Liver (tissue), 8 donors: ENCODE measurements at regions not wholly inside any gene's neighbourhood (a gene's known extent, or its start where the extent isn't known, plus 50 kb on each side); places are given as distances from the start of the nearest gene placed in this dataset.

Experiments used
- DNase-seq: peaks from one replicate; pipeline ENCODE4 v3.0.0-alpha.2; 2017; ENCODE audit warnings: low spot score
- H3K27ac ChIP-seq, 2 donors: one replicate each; pipeline ENCODE4 v1.7.0; 2013; ENCODE audit warnings: inconsistent platforms in 2 of 2, low read length in 2 of 2, control low read depth in 1 of 2, low read depth in 1 of 2, mild to moderate bottlenecking in 1 of 2
- H3K27me3 ChIP-seq, 4 donors: one replicate each; pipeline versions ENCODE4 v1.6.1 to v1.7.0; 2013; ENCODE audit warnings: low read length in 3 of 4, inconsistent platforms in 1 of 4, mild to moderate bottlenecking in 1 of 4, moderate library complexity in 1 of 4; ENCODE audit not compliant: control insufficient read depth in 4 of 4, insufficient read depth in 4 of 4
- H3K36me3 ChIP-seq, 4 donors: one replicate each; pipeline versions ENCODE4 v1.6.1 to v1.7.0; 2013; ENCODE audit warnings: low read length in 3 of 4, mild to moderate bottlenecking in 3 of 4, low read depth in 1 of 4, moderate library complexity in 1 of 4; ENCODE audit not compliant: control insufficient read depth in 4 of 4, insufficient read depth in 3 of 4
- H3K4me1 ChIP-seq, 4 donors: one replicate each; pipeline versions ENCODE4 v1.6.1 to v1.7.0; 2013; ENCODE audit warnings: low read length in 3 of 4, mild to moderate bottlenecking in 3 of 4, moderate library complexity in 1 of 4; ENCODE audit not compliant: control insufficient read depth in 4 of 4, insufficient read depth in 4 of 4
- H3K4me3 ChIP-seq, 3 donors: one replicate each; pipeline versions ENCODE4 v1.6.1 to v1.7.0; 2013; ENCODE audit warnings: low read length in 3 of 3, control low read depth in 1 of 3, low read depth in 1 of 3, mild to moderate bottlenecking in 1 of 3
- H3K9ac ChIP-seq, 2 donors: one replicate each; pipeline ENCODE4 v1.7.0; 2013; ENCODE audit warnings: low read length in 2 of 2, mild to moderate bottlenecking in 2 of 2, moderate library complexity in 2 of 2, control low read depth in 1 of 2, low read depth in 1 of 2
- H3K9me3 ChIP-seq, 4 donors: one replicate each; pipeline versions ENCODE4 v1.6.1 to v1.7.0; 2013; ENCODE audit warnings: low read length in 3 of 4; ENCODE audit not compliant: control insufficient read depth in 4 of 4
- ATF3 ChIP-seq: IDR thresholded peaks from 2 replicates; pipeline ENCODE4 v1.6.1; 2016; ENCODE audit warnings: antibody characterized with exemption
- EGR1 ChIP-seq, 2 donors: IDR thresholded peaks; 2 replicates each; pipeline ENCODE4 v1.6.1; 2016 to 2018; ENCODE audit warnings: antibody characterized with exemption in 2 of 2, low read depth in 2 of 2
- FOXA1 ChIP-seq: IDR thresholded peaks from 2 replicates; pipeline ENCODE4 v1.6.1; 2016; ENCODE audit warnings: antibody characterized with exemption
- FOXA2 ChIP-seq: IDR thresholded peaks from 2 replicates; pipeline ENCODE4 v1.6.1; 2016; ENCODE audit warnings: antibody characterized with exemption
- GABPA ChIP-seq, 2 donors: IDR thresholded peaks in 1 of 2; conservative IDR thresholded peaks in 1 of 2; 2 replicates each; pipeline ENCODE4 v1.6.1; 2016; ENCODE audit warnings: antibody characterized with exemption in 2 of 2, mild to moderate bottlenecking in 1 of 2, moderate library complexity in 1 of 2
- HNF4A ChIP-seq, 2 donors: conservative IDR thresholded peaks; 2 replicates each; pipeline ENCODE4 v1.6.1; 2016; ENCODE audit warnings: antibody characterized with exemption in 2 of 2, mild to moderate bottlenecking in 2 of 2
- HNF4G ChIP-seq: IDR thresholded peaks from 2 replicates; pipeline ENCODE4 v1.6.1; 2016; ENCODE audit warnings: antibody characterized with exemption
- JUND ChIP-seq, 2 donors: IDR thresholded peaks; 2 replicates each; pipeline ENCODE4 v1.6.1; 2016; ENCODE audit warnings: antibody characterized with exemption in 2 of 2
- MAX ChIP-seq: IDR thresholded peaks from 2 replicates; pipeline ENCODE4 v1.6.1; 2016; ENCODE audit warnings: antibody characterized with exemption
- NR2F2 ChIP-seq: IDR thresholded peaks from 2 replicates; pipeline ENCODE4 v1.6.1; 2016; ENCODE audit warnings: antibody characterized with exemption
- RAD21 ChIP-seq, 2 donors: IDR thresholded peaks; 2 replicates each; pipeline ENCODE4 v1.6.1; 2016; ENCODE audit warnings: antibody characterized with exemption in 2 of 2, mild to moderate bottlenecking in 2 of 2
- REST ChIP-seq: IDR thresholded peaks from 2 replicates; pipeline ENCODE4 v1.6.1; 2016; ENCODE audit warnings: antibody characterized with exemption, mild to moderate bottlenecking
- RXRA ChIP-seq, 2 donors: IDR thresholded peaks; 2 replicates each; pipeline ENCODE4 v1.6.1; 2017 to 2018; ENCODE audit warnings: antibody characterized with exemption in 2 of 2, mild to moderate bottlenecking in 1 of 2
- SP1 ChIP-seq: IDR thresholded peaks from 2 replicates; pipeline ENCODE4 v1.6.1; 2018; ENCODE audit warnings: antibody characterized with exemption, mild to moderate bottlenecking
- TAF1 ChIP-seq: conservative IDR thresholded peaks from 2 replicates; pipeline ENCODE4 v1.6.1; 2016; ENCODE audit warnings: antibody characterized with exemption, mild to moderate bottlenecking
- YY1 ChIP-seq: IDR thresholded peaks from 2 replicates; pipeline ENCODE4 v1.6.1; 2016; ENCODE audit warnings: antibody characterized with exemption, mild to moderate bottlenecking
- ZBTB33 ChIP-seq: IDR thresholded peaks from 2 replicates; pipeline ENCODE4 v1.6.1; 2016; ENCODE audit warnings: antibody characterized with exemption
- WGBS: extraction: QIAGEN DNeasy Blood & Tissue Kit; methylation state at CpG from one replicate; pipeline ENCODE4 v1.1.7; 2013; 5-methylcytosine and 5-hydroxymethylcytosine counted together
- TF ChIP-seq, protein P1 (sequence below): fragments of 150-350 bp; IDR thresholded peaks from 2 replicates; pipeline ENCODE4 v1.5.1; 2017; ENCODE audit warnings: improper control_type of control experiment, low read depth, low read length; ENCODE audit not compliant: missing input control
- donor health status: healthy.
- donor health status: healthy.
- donor health status: healthy.
- donor health status: healthy.
- donor health status: healthy.

DNA sequence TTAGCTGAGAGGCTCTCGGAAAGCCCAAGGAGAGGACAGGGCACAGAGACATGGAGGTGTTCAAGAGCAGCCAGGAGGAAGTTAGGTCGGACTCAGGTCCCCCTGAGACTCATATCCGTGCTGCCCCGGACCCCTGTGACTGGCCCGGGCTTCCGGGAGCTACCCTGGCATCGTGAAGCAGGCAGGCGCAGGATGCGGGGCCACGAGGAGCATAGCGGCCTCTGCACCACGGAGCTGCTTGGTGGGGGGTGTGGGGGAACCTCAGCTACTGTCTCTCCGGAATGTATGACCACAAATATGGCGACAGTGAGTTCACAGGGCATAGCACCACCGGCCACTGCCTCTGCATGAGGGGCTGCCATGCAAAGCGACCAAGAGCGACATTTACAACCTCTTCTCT is 112.2 kb upstream of the GUCA2B start:
- Histone ChIP-seq H3K9me3 (no peaks in the 10 kb centered on the region), H3K4me3 (no peak overlapping the region), H3K27ac (no peak overlapping the region), H3K36me3 (no peaks in the 10 kb centered on the region), H3K27me3 (no peaks in the 10 kb centered on the region), H3K4me1 (peaks cover 0 to 4% (median 2%) of the 10 kb centered on the region in 4 donors), H3K9ac (no peak overlapping the region)
- 89% methylated on average over 17 of the region's 17 CpGs for WGBS
- TF ChIP-seq FOXA1: no peak
- TF ChIP-seq, protein P1, sequence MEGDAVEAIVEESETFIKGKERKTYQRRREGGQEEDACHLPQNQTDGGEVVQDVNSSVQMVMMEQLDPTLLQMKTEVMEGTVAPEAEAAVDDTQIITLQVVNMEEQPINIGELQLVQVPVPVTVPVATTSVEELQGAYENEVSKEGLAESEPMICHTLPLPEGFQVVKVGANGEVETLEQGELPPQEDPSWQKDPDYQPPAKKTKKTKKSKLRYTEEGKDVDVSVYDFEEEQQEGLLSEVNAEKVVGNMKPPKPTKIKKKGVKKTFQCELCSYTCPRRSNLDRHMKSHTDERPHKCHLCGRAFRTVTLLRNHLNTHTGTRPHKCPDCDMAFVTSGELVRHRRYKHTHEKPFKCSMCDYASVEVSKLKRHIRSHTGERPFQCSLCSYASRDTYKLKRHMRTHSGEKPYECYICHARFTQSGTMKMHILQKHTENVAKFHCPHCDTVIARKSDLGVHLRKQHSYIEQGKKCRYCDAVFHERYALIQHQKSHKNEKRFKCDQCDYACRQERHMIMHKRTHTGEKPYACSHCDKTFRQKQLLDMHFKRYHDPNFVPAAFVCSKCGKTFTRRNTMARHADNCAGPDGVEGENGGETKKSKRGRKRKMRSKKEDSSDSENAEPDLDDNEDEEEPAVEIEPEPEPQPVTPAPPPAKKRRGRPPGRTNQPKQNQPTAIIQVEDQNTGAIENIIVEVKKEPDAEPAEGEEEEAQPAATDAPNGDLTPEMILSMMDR: no peak
- TF ChIP-seq JUND (IDR thresholded peaks at IDR 0.05): no peak
- TF ChIP-seq RXRA (IDR thresholded peaks at IDR 0.05): no peak
- TF ChIP-seq ZBTB33: no peak
- TF ChIP-seq REST: no peak
- TF ChIP-seq FOXA2: no peak
- TF ChIP-seq TAF1: no peak
- TF ChIP-seq EGR1 (IDR thresholded peaks at IDR 0.05; ENCODE audit: low read depth in 2 of 2): no peak
- TF ChIP-seq HNF4G: no peak
- TF ChIP-seq ATF3: no peak
- TF ChIP-seq HNF4A (conservative IDR thresholded peaks at IDR 0.05): no peak
- TF ChIP-seq RAD21 (IDR thresholded peaks at IDR 0.05): no peak
- no peak for TF ChIP-seq MAX
- no peak for TF ChIP-seq YY1
- TF ChIP-seq NR2F2: no peak
- TF ChIP-seq SP1: no peak
- no peak for TF ChIP-seq GABPA (IDR thresholded peaks at IDR 0.05 in 1 of 2, conservative IDR thresholded peaks at IDR 0.05 in 1 of 2)
- no peak for DNase-seq
